Neural cell (in vitro differentiated cells): ENCODE measurements at regions not wholly inside any gene's neighbourhood (a gene's known extent, or its start where the extent isn't known, plus 50 kb on each side); places are given as distances from the start of the nearest gene placed in this dataset.

ENCODE experiments used
- H2AFZ ChIP-seq: fragments of 200-600, 300-800 bp; sonication (generic), shearing (Covaris generic); 2 replicates; pipeline ENCODE4 v1.6.0; 2014; ENCODE audit warnings: low read depth, mild to moderate bottlenecking, antibody characterized with exemption, low read length, moderate library complexity
- H3F3A ChIP-seq: fragments of 200-600 bp; shearing (Covaris generic); 2 replicates; pipeline ENCODE4 v1.6.1; 2016; ENCODE audit warnings: mild to moderate bottlenecking, moderate library complexity, mixed read lengths, antibody characterized with exemption, low read length; ENCODE audit not compliant: insufficient read depth, poor library complexity, severe bottlenecking
- H3K27ac ChIP-seq: fragments of 200-600, 300-800 bp; sonication (generic), shearing (Covaris generic); 2 replicates; pipeline ENCODE4 v1.5.1; 2014; ENCODE audit warnings: mild to moderate bottlenecking, low read length, moderate library complexity
- H3K27me3 ChIP-seq: fragments of 300-800, 200-600 bp; sonication (generic), shearing (Covaris generic); 2 replicates; pipeline ENCODE4 v1.6.0; 2014; ENCODE audit warnings: mild to moderate bottlenecking, low read depth, low read length, moderate library complexity; ENCODE audit not compliant: insufficient read depth
- H3K36me3 ChIP-seq: fragments of 300-800, 200-600 bp; sonication (generic), shearing (Covaris generic); 2 replicates; pipeline ENCODE4 v1.5.1; 2014; ENCODE audit warnings: mild to moderate bottlenecking, antibody characterized with exemption, low read length, moderate library complexity; ENCODE audit not compliant: insufficient read depth
- H3K4me2 ChIP-seq: fragments of 300-800, 200-600 bp; sonication (generic), shearing (Covaris generic); 2 replicates; pipeline ENCODE4 v1.6.0; 2014; ENCODE audit warnings: mild to moderate bottlenecking, low read length
- H3K4me3 ChIP-seq: fragments of 300-800, 200-600 bp; sonication (generic), shearing (Covaris generic); 2 replicates; pipeline ENCODE4 v1.5.1; 2014; ENCODE audit warnings: mild to moderate bottlenecking, low read length, moderate library complexity
- H3K79me2 ChIP-seq: fragments of 200-600 bp; shearing (Covaris generic); replicated peaks from 2 replicates; pipeline ENCODE4 v1.6.0; 2014; ENCODE audit warnings: mild to moderate bottlenecking, low read length, moderate library complexity; ENCODE audit not compliant: insufficient read depth
- H3K9ac ChIP-seq: fragments of 300-800, 200-600 bp; sonication (generic), shearing (Covaris generic); 2 replicates; pipeline ENCODE4 v1.6.1; 2016; ENCODE audit warnings: mild to moderate bottlenecking, low read length, mixed read lengths
- H3K9me2 ChIP-seq: fragments of 200-600 bp; shearing (Covaris generic); 2 replicates; pipeline ENCODE4 v1.6.1; 2016; ENCODE audit warnings: mild to moderate bottlenecking, low read length, mixed read lengths; ENCODE audit not compliant: insufficient read depth
- H3K9me3 ChIP-seq: fragments of 200-600, 300-800 bp; sonication (generic), shearing (Covaris generic); 2 replicates; pipeline ENCODE4 v1.6.1; 2016; ENCODE audit warnings: mild to moderate bottlenecking, mixed run types, low read length, moderate library complexity, mixed read lengths
- H4K20me1 ChIP-seq: fragments of 200-600 bp; shearing (Covaris generic); 2 replicates; pipeline ENCODE4 v1.6.1; 2016; ENCODE audit warnings: mild to moderate bottlenecking, mixed run types; ENCODE audit not compliant: insufficient read depth
- EP300 ChIP-seq: fragments of 450-650 bp; conservative IDR thresholded peaks from 2 replicates; pipeline ENCODE4 v1.6.1; 2014; ENCODE audit warnings: antibody characterized with exemption, mild to moderate bottlenecking, moderate library complexity; ENCODE audit not compliant: poor library complexity, severe bottlenecking
- EZH2 ChIP-seq: fragments of 200-600, 300-800 bp; shearing (Covaris generic), sonication (generic); IDR thresholded peaks from 2 replicates; pipeline ENCODE4 v1.6.1; 2014; ENCODE audit warnings: antibody characterized with exemption, low read length, borderline replicate concordance, mild to moderate bottlenecking; ENCODE audit not compliant: insufficient read depth, poor library complexity, severe bottlenecking
- MXI1 ChIP-seq: fragments of 450-650 bp; conservative IDR thresholded peaks from 2 replicates; pipeline ENCODE4 v1.6.1; 2014; ENCODE audit warnings: antibody characterized with exemption, mild to moderate bottlenecking; ENCODE audit not compliant: poor library complexity, severe bottlenecking
- POLR2AphosphoS5 ChIP-seq: IDR thresholded peaks from 2 replicates; pipeline ENCODE4 v1.6.1; 2012
- RAD21 ChIP-seq: fragments of 450-650 bp; conservative IDR thresholded peaks from 2 replicates; pipeline ENCODE4 v1.6.1; 2014; ENCODE audit warnings: antibody characterized with exemption, mild to moderate bottlenecking, moderate library complexity
- SMC3 ChIP-seq: fragments of 450-650 bp; conservative IDR thresholded peaks from 2 replicates; pipeline ENCODE4 v1.6.1; 2014; ENCODE audit warnings: antibody characterized with exemption, mild to moderate bottlenecking, moderate library complexity; ENCODE audit not compliant: poor library complexity
- TAF1 ChIP-seq: IDR thresholded peaks from 2 replicates; pipeline ENCODE4 v1.6.1; 2012; ENCODE audit warnings: low read depth
- TF ChIP-seq, protein P1 (sequence below): fragments of 450-650 bp; IDR thresholded peaks from 2 replicates; pipeline ENCODE4 v1.5.1; 2014; ENCODE audit warnings: antibody characterized with exemption, mild to moderate bottlenecking, moderate library complexity; ENCODE audit not compliant: poor library complexity, severe bottlenecking
- TF ChIP-seq, protein P2 (sequence below): IDR thresholded peaks from 2 replicates; pipeline ENCODE4 v1.6.1; 2012; ENCODE audit warnings: borderline replicate concordance

- Histone ChIP-seq H3K4me3 (no peak overlapping the region), H3K4me2 (no peak overlapping the region), H3K9me2 (no peaks in the 10 kb centered on the region), H3K79me2 (no peaks in the 10 kb centered on the region), H3F3A (no peaks in the 10 kb centered on the region), H2AFZ (no peak overlapping the region), H3K27me3 (no peaks in the 10 kb centered on the region), H3K9me3 (no peaks in the 10 kb centered on the region), H3K27ac (no peak overlapping the region), H4K20me1 (no peaks in the 10 kb centered on the region), H3K9ac (no peak overlapping the region), H3K36me3 (no peaks in the 10 kb centered on the region)
- TF ChIP-seq, protein P1, sequence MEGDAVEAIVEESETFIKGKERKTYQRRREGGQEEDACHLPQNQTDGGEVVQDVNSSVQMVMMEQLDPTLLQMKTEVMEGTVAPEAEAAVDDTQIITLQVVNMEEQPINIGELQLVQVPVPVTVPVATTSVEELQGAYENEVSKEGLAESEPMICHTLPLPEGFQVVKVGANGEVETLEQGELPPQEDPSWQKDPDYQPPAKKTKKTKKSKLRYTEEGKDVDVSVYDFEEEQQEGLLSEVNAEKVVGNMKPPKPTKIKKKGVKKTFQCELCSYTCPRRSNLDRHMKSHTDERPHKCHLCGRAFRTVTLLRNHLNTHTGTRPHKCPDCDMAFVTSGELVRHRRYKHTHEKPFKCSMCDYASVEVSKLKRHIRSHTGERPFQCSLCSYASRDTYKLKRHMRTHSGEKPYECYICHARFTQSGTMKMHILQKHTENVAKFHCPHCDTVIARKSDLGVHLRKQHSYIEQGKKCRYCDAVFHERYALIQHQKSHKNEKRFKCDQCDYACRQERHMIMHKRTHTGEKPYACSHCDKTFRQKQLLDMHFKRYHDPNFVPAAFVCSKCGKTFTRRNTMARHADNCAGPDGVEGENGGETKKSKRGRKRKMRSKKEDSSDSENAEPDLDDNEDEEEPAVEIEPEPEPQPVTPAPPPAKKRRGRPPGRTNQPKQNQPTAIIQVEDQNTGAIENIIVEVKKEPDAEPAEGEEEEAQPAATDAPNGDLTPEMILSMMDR, result no peak
- TF ChIP-seq TAF1 (no peak), EP300 (no peak), EZH2 (no peak), RAD21 (no peak), SMC3 (no peak)
- TF ChIP-seq, protein P2, sequence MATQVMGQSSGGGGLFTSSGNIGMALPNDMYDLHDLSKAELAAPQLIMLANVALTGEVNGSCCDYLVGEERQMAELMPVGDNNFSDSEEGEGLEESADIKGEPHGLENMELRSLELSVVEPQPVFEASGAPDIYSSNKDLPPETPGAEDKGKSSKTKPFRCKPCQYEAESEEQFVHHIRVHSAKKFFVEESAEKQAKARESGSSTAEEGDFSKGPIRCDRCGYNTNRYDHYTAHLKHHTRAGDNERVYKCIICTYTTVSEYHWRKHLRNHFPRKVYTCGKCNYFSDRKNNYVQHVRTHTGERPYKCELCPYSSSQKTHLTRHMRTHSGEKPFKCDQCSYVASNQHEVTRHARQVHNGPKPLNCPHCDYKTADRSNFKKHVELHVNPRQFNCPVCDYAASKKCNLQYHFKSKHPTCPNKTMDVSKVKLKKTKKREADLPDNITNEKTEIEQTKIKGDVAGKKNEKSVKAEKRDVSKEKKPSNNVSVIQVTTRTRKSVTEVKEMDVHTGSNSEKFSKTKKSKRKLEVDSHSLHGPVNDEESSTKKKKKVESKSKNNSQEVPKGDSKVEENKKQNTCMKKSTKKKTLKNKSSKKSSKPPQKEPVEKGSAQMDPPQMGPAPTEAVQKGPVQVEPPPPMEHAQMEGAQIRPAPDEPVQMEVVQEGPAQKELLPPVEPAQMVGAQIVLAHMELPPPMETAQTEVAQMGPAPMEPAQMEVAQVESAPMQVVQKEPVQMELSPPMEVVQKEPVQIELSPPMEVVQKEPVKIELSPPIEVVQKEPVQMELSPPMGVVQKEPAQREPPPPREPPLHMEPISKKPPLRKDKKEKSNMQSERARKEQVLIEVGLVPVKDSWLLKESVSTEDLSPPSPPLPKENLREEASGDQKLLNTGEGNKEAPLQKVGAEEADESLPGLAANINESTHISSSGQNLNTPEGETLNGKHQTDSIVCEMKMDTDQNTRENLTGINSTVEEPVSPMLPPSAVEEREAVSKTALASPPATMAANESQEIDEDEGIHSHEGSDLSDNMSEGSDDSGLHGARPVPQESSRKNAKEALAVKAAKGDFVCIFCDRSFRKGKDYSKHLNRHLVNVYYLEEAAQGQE, result no peak
Observed at GRCh38 chr11:130783323-130783722, 133.0 kb downstream of the SNX19 start.

GRCh38 chr11:130785380-130786116, 130.7 kb downstream of the SNX19 start:
- H3K27ac ChIP-seq, result no peak overlapping the region
- no peaks in the 10 kb centered on the region for H3K27me3 ChIP-seq
- H3F3A ChIP-seq, result no peaks in the 10 kb centered on the region
- no peaks in the 10 kb centered on the region for H3K9me2 ChIP-seq
- H3K36me3 ChIP-seq, result no peaks in the 10 kb centered on the region
- no peak overlapping the region for H3K9ac ChIP-seq
- no peaks in the 10 kb centered on the region for H4K20me1 ChIP-seq
- TF ChIP-seq, protein P1, result no peak
- TF ChIP-seq EP300, result no peak
- TF ChIP-seq SMC3, result no peak
- no peak for TF ChIP-seq TAF1
- no peak for TF ChIP-seq EZH2
- no peak for TF ChIP-seq POLR2AphosphoS5
- no peak for TF ChIP-seq MXI1
- TF ChIP-seq, protein P2, result no peak
- TF ChIP-seq RAD21, result no peak
- H3K4me3 ChIP-seq, result no peak overlapping the region
- H3K9me3 ChIP-seq, result peaks cover 4% of the 10 kb centered on the region
- no peaks in the 10 kb centered on the region for H3K79me2 ChIP-seq
- no peak overlapping the region for H2AFZ ChIP-seq
- H3K4me2 ChIP-seq, result no peak overlapping the region
